HepG2 (cell line): ENCODE measurements at regions not wholly inside any gene's neighbourhood (a gene's known extent, or its start where the extent isn't known, plus 50 kb on each side); places are given as distances from the start of the nearest gene placed in this dataset.

ENCODE experiments used
- ATF1 ChIP-seq: IDR thresholded peaks from 2 replicates; pipeline ENCODE4 v1.6.1; 2016; ENCODE audit warnings: mild to moderate bottlenecking, control low read depth
- CSRNP1 ChIP-seq: sonication (generic); formaldehyde crosslinking; IDR thresholded peaks from 2 replicates; pipeline ENCODE4 v1.8.1; 2023; ENCODE audit warnings: mild to moderate bottlenecking, missing genetic modification reagents
- GATAD1 ChIP-seq: IDR thresholded peaks from 2 replicates; pipeline ENCODE4 v1.6.1; 2016; ENCODE audit warnings: missing genetic modification reagents, missing compliant biosample characterization
- JUNB ChIP-seq: sonication (generic); formaldehyde crosslinking; IDR thresholded peaks from 2 replicates; pipeline ENCODE4 v1.8.0; 2022; ENCODE audit warnings: missing genetic modification reagents, mild to moderate bottlenecking, borderline replicate concordance
- KDM3A ChIP-seq: IDR thresholded peaks from 2 replicates; pipeline ENCODE4 v1.6.1; 2018; ENCODE audit warnings: low read depth, missing compliant biosample characterization
- MTA3 ChIP-seq: sonication (generic); formaldehyde crosslinking; IDR thresholded peaks from 2 replicates; pipeline ENCODE4 v1.4.0; 2020; ENCODE audit warnings: missing genetic modification reagents
- POLR2AphosphoS5 ChIP-seq: IDR thresholded peaks from 2 replicates; pipeline ENCODE4 v1.6.1; 2012; ENCODE audit warnings: low read depth, low read length
- RELA ChIP-seq: sonication (generic); formaldehyde crosslinking; IDR thresholded peaks from 2 replicates; pipeline ENCODE4 v1.4.0; 2020; ENCODE audit warnings: missing genetic modification reagents
- REPIN1 ChIP-seq: sonication (generic); formaldehyde crosslinking; IDR thresholded peaks from 2 replicates; pipeline ENCODE4 v1.8.0; 2022; ENCODE audit warnings: missing genetic modification reagents, low read depth, mild to moderate bottlenecking, borderline replicate concordance
- RNF2 ChIP-seq: fragments of 450-650 bp; conservative IDR thresholded peaks from 2 replicates; pipeline ENCODE4 v1.6.1; 2016; ENCODE audit warnings: low read depth
- TEAD2 ChIP-seq: sonication (generic); formaldehyde crosslinking; IDR thresholded peaks from 2 replicates; pipeline ENCODE4 v1.9.0; 2021; ENCODE audit warnings: missing genetic modification reagents
- TFAP4 ChIP-seq: sonication (generic); IDR thresholded peaks from 2 replicates; pipeline ENCODE4 v1.6.1; 2016; ENCODE audit warnings: low read depth, borderline replicate concordance
- THAP7 ChIP-seq: sonication (generic); formaldehyde crosslinking; IDR thresholded peaks from 2 replicates; pipeline ENCODE4 v1.8.1; 2023; ENCODE audit warnings: mild to moderate bottlenecking, missing genetic modification reagents
- ZBTB33 ChIP-seq: sonication (generic); formaldehyde crosslinking; IDR thresholded peaks from 2 replicates; pipeline ENCODE4 v1.4.0; 2020; ENCODE audit warnings: missing genetic modification reagents
- ZEB1 ChIP-seq: IDR thresholded peaks from 2 replicates; pipeline ENCODE4 v1.6.1; 2012; ENCODE audit warnings: mild to moderate bottlenecking, low read depth, inconsistent platforms; ENCODE audit not compliant: insufficient replicate concordance
- ZNF281 ChIP-seq: sonication (generic); formaldehyde crosslinking; IDR thresholded peaks from 2 replicates; pipeline ENCODE4 v1.4.0; 2020; ENCODE audit warnings: missing genetic modification reagents, borderline replicate concordance
- ZNF282 ChIP-seq: fragments of 450-650 bp; IDR thresholded peaks from 2 replicates; pipeline ENCODE4 v1.6.1; 2018; ENCODE audit not compliant: partially characterized antibody
- ZNF501 ChIP-seq: sonication (generic); formaldehyde crosslinking; IDR thresholded peaks from 2 replicates; pipeline ENCODE4 v1.5.1; 2020; ENCODE audit warnings: mild to moderate bottlenecking, moderate library complexity, missing genetic modification reagents
- ZNF607 ChIP-seq: sonication (generic); formaldehyde crosslinking; IDR thresholded peaks from 2 replicates; pipeline ENCODE4 v1.5.1; 2020; ENCODE audit warnings: missing genetic modification reagents, mild to moderate bottlenecking, borderline replicate concordance
- ZNF660 ChIP-seq: sonication (generic); formaldehyde crosslinking; IDR thresholded peaks from 2 replicates; pipeline ENCODE4 v1.5.1; 2020; ENCODE audit warnings: mild to moderate bottlenecking, low read depth, missing genetic modification reagents, borderline replicate concordance
- ZNF841 ChIP-seq: sonication (generic); formaldehyde crosslinking; IDR thresholded peaks from 2 replicates; pipeline ENCODE4 v1.8.1; 2023; ENCODE audit warnings: missing genetic modification reagents, borderline replicate concordance
- ZSCAN22 ChIP-seq: sonication (generic); formaldehyde crosslinking; IDR thresholded peaks from 2 replicates; pipeline ENCODE4 v1.4.0; 2020; ENCODE audit warnings: mild to moderate bottlenecking, missing genetic modification reagents

GRCh38 chr20:4592316-4593148, 93.7 kb upstream of the PRNP start (continued):
- TF ChIP-seq THAP7 (no peak), ZEB1 (no peak), ZNF607 (no peak; the same call in 1 of the 2 replicates), ZNF841 (CRISPR knock-in tag) (no peak), ZSCAN22 (CRISPR knock-in tag) (no peak), ZNF282 (no peak), ZNF660 (no peak), ZBTB33 (CRISPR knock-in tag) (no peak), TEAD2 (CRISPR knock-in tag) (no peak), REPIN1 (CRISPR knock-in tag) (peak; percentile 89), ATF1 (CRISPR knock-in tag) (no peak), CSRNP1 (CRISPR knock-in tag) (peak; percentile 90), ZNF501 (CRISPR knock-in tag) (peak; percentile 85), GATAD1 (CRISPR knock-in tag) (no peak; the same call in 1 of the 2 replicates), MTA3 (CRISPR knock-in tag) (no peak), TFAP4 (no peak; the same call in 1 of the 2 replicates), KDM3A (CRISPR knock-in tag) (peak; percentile 88), ZNF281 (CRISPR knock-in tag) (peak; percentile 66; the same call in 1 of the 2 replicates), POLR2AphosphoS5 (no peak), RELA (CRISPR knock-in tag) (peak; percentile 65; the same call in 1 of the 2 replicates), RNF2 (peak; percentile 68), JUNB (CRISPR knock-in tag) (no peak)
